AG04449 (cell line): ENCODE measurements at regions not wholly inside any gene's neighbourhood (a gene's known extent, or its start where the extent isn't known, plus 50 kb on each side); places are given as distances from the start of the nearest gene placed in this dataset.
"Not testable (repeated sequence)": the region's sequence is repeated elsewhere in the genome, so short reads cannot be mapped to it uniquely, and the experiment has no call there.

Source experiments
- CTCF ChIA-PET: fragments of 350-600 bp; formaldehyde crosslinking; extraction: SDS; loops from one replicate; lab custom pipeline; 2021; ENCODE audit warnings: antibody characterized with exemption; lab: Yijun Ruan, JAX
- POLR2A ChIA-PET: fragments of 400-600, 350-600 bp; formaldehyde crosslinking; extraction: SDS; loops from one replicate; lab custom pipeline; 2020; ENCODE audit warnings: antibody characterized with exemption, inconsistent platforms; lab: Yijun Ruan, JAX
- DNase-seq: peaks from one replicate; pipeline ENCODE4 v3.0.0-alpha.2; 2010; ENCODE audit warnings: low read depth, low spot score
- H3K4me3 ChIP-seq: 2 replicates; pipeline ENCODE4 v1.5.1; 2011; ENCODE audit warnings: low read depth, mild to moderate bottlenecking, control low read depth, low read length
- CTCF ChIP-seq: IDR thresholded peaks from one replicate; pipeline ENCODE4 v1.5.1; 2011; ENCODE audit warnings: mild to moderate bottlenecking, moderate library complexity, low read length, control low read depth, inconsistent platforms; ENCODE audit not compliant: insufficient read depth; ENCODE audit errors: missing control alignments

DNA sequence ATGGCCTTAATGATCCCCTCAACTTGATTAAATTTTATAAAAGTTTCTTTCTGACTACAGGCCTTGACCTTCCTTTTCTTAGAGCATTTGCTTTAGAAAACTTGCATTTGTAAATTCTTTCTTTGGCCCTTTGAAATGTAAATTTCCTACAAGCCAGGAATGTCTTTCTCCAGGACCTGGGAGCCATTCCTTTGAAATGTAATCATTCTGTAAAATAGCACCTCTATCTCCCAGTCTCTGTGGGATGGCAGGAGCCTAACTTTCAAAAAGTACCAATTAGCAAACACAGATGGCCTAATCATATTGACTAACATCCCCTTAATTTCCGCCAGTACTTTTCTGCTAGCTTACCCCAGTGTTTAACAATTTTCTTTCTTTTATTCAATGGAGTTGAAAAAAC, 1394.2 kb upstream of the ATXN8OS start:
- no peak for DNase-seq
- no peak overlapping the region for H3K4me3 ChIP-seq
- no peak for TF ChIP-seq CTCF
- CTCF ChIA-PET = no interaction called here
- POLR2A ChIA-PET = no interaction called here

DNA sequence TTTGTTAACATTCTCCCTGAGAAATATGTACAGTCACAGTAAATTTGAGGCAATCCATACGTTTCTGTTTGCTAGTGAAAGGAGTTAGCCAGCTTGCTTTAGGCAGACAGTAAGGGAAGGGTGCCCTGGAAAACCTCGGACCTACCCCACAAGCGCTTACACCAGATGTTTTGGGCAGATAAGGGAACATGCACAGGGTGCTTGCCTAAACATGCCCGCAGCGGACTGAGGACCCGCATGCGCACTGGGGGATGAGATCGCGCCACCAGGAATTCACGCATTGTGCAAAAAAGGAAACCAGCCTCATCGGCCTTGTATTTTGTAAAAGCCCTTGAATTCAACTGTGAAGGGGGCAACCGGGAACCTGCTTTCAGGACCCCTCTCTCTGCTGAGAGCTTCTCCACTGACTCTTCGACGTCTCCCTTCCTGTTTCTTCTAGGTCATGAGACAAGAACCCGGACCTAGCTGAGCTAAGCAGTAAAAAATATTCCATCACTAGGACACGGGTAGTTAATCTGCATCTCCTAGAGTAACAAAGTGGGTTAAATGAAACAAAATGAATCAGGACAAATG, 1399.2 kb upstream of the ATXN8OS start:
- TF ChIP-seq CTCF = no peak
- ChIA-PET CTCF (no interaction called here), POLR2A (no interaction called here)
- no peak for DNase-seq
- no peak overlapping the region for H3K4me3 ChIP-seq

DNA sequence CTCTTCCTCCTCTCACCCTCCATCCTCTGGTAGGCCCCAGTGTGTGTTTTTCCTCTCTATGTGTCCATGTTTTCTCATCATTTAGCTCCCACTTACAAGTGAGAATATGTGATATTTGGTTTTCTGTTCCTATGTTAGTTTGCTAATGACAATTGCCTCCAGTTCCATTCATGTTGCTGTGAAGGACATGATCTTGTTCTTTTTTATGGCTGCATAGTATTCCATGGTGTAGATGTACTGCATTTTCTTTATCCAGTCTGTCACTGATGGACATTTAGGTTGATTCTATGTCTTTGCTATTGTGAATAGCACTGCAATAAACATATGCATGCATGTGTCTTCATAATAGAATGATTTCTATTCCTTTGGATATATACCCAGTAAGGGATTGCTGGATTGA, 1401.6 kb upstream of the ATXN8OS start:
- CTCF ChIA-PET, H3K4me3 ChIP-seq, POLR2A ChIA-PET: not testable (repeated sequence)

DNA sequence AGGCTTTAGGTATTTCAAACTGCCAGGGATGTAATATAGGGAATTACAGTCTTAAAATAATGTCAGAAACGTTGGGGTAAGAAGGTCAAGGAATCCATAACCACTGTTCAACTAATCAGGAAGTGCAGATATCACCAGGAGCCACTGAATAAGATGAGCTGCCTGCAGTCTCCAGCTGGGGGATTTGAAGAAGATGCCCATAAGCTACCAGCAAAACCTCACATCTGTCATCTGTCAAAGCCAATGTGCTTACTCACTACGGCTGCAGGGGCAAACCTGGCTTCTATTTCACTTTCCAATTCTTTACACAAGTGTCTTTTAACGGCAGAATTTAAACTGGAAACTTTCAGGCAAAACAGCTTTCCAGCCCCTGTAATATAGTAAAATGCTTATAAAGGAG, 1410.1 kb upstream of the ATXN8OS start:
- ChIA-PET POLR2A (no interaction called here), CTCF (no interaction called here)
- no peak for TF ChIP-seq CTCF
- no peak for DNase-seq
- no peak overlapping the region for H3K4me3 ChIP-seq

More for the DNA sequence above, 1401.6 kb upstream of the ATXN8OS start:
- DNase-seq = not testable (repeated sequence)

DNA sequence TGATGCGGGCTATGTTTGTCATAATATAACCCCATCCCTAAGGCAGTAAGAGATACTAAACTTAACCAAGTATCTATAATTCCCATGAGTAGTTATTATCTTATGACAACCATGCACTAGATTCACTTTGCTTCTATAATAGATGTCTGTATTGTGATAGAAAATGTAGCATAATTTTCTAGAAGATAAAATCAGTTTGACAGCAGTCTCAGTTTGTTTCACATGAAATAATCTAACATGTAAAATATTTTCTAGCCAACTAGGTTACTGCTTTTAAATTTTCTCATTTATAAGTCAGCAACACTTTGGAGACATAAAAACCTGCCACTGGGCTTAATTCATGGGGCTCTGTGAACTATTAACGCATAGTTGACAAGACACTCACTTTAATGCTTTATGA, 1410.7 kb upstream of the ATXN8OS start:
- POLR2A ChIA-PET = no interaction called here
- TF ChIP-seq CTCF = no peak
- H3K4me3 ChIP-seq = no peak overlapping the region
- DNase-seq = no peak
- CTCF ChIA-PET = no interaction called here

DNA sequence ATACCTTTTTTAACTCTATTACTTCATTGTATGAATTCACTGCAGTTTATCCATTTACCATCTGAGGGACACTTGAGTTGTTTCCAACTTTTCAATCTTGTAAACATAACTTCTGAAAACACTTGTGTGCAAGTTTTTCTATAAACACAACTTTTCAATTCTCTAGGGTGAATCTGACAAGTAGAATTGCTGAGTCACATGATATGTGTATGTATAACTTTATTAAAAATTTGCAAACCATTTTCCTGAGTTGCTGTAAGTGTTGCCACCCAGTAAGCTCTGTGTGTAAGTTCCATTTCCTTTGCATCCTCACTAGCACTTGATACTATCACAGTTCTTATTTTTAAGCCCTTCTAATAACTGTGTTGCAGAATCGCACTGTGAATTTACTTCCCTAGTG, 1415.6 kb upstream of the ATXN8OS start:
- ChIA-PET POLR2A (no interaction called here), CTCF (no interaction called here)
- no peak overlapping the region for H3K4me3 ChIP-seq
- TF ChIP-seq CTCF = no peak
- no peak for DNase-seq

- no peak for DNase-seq
- CTCF ChIA-PET = interaction anchor here (0.6 kb wide), 1 partner anchor 1634 kb away, joined by 3 read pairs; no protein-coding TSS in a partner anchor
- POLR2A ChIA-PET = no interaction called here
- TF ChIP-seq CTCF = no peak
- no peak overlapping the region for H3K4me3 ChIP-seq
Measured at GRCh38 chr13:68690567-68690966, 1417.1 kb upstream of the ATXN8OS start.
